K562 (cell line): ENCODE measurements at regions not wholly inside any gene's neighbourhood (a gene's known extent, or its start where the extent isn't known, plus 50 kb on each side); places are given as distances from the start of the nearest gene placed in this dataset.

Experiments used
- ATAC-seq: fragments of 200-7000 bp; cut with Tn5 transposase; 3 replicates; pipeline ENCODE4 v1.9.1; 2020; ENCODE audit warnings: moderate library complexity
- BruUV-seq: library from RNA; stranded (reverse); fragments of 400-500 nt; replicated peaks from 2 replicates; lab custom pipeline; 2021; lab: Mats Ljungman, UMichigan
- CTCF ChIA-PET: fragments of 300-600 bp; formaldehyde crosslinking; extraction: SDS; loops from one replicate; lab custom pipeline; 2021; ENCODE audit warnings: low intra/inter-chr PET ratio; lab: Yijun Ruan, JAX
- POLR2A ChIA-PET: fragments of 300-600, 350-650 bp; sonication (Branson Sonifier 250); formaldehyde crosslinking; extraction: SDS; loops from one replicate; lab custom pipeline; 2021; ENCODE audit warnings: antibody characterized with exemption, inconsistent platforms; lab: Yijun Ruan, JAX
- DNase-seq, 4 experiments: peaks; one replicate each; pipeline versions ENCODE4 v3.0.0 to v3.0.0-alpha.2; 2011 to 2018; ENCODE audit warnings: low spot score in 3 of 4, mixed read lengths in 3 of 4; ENCODE audit errors: extremely low read depth in 1 of 4
- FAIRE-seq: peaks from 2 replicates; lab custom pipeline; 2011; peaks lifted over from hg19 to GRCh38; lab: Jason Lieb, UNC
- H2AFZ ChIP-seq: 2 replicates; pipeline ENCODE4 v1.6.0; 2011; ENCODE audit warnings: low read depth, low read length, control low read depth, inconsistent platforms
- H3K27ac ChIP-seq: fragments of 200-600 bp; 3 replicates; pipeline ENCODE4 v1.8.0; 2011; ENCODE audit warnings: low read depth, mild to moderate bottlenecking, control low read depth, inconsistent platforms, low read length, moderate library complexity, mixed read lengths; ENCODE audit errors: extremely low read depth
- H3K27me3 ChIP-seq, 2 experiments: fragments of 300-600 bp in 1 of 2; 2 replicates in 1 of 2; 3 replicates in 1 of 2; pipeline versions ENCODE4 v1.6.0 to v1.8.0; 2011; ENCODE audit warnings: inconsistent platforms in 2 of 2, low read length in 2 of 2, mild to moderate bottlenecking in 1 of 2, mixed read lengths in 1 of 2, moderate library complexity in 1 of 2; ENCODE audit not compliant: control insufficient read depth in 2 of 2, insufficient read depth in 2 of 2
- H3K36me3 ChIP-seq: fragments of 300-600 bp; 3 replicates; pipeline ENCODE4 v1.8.0; 2011; ENCODE audit warnings: mild to moderate bottlenecking, low read length, inconsistent platforms; ENCODE audit not compliant: control insufficient read depth, insufficient read depth
- H3K4me1 ChIP-seq, 2 experiments: fragments of 200-600 bp in 1 of 2; replicated peaks in 1 of 2; 2 replicates in 1 of 2; 3 replicates in 1 of 2; pipeline versions ENCODE4 v1.5.1 to v1.8.0; 2011; ENCODE audit warnings: inconsistent platforms in 2 of 2, low read length in 2 of 2, mild to moderate bottlenecking in 1 of 2, mixed read lengths in 1 of 2, moderate library complexity in 1 of 2; ENCODE audit not compliant: control insufficient read depth in 2 of 2, insufficient read depth in 2 of 2
- H3K4me2 ChIP-seq: 2 replicates; pipeline ENCODE4 v1.6.1; 2011; ENCODE audit warnings: low read length, control low read depth, inconsistent platforms, mixed read lengths; ENCODE audit not compliant: insufficient read depth
- H3K4me3 ChIP-seq: fragments of 200-600 bp; sonication (generic), shearing (Covaris generic); 2 replicates; pipeline ENCODE4 v1.5.1; 2016; ENCODE audit warnings: control low read depth, inconsistent platforms
- H3K79me2 ChIP-seq: fragments of 200-600 bp; 3 replicates; pipeline ENCODE4 v1.8.0; 2011; ENCODE audit warnings: low read length, inconsistent platforms; ENCODE audit not compliant: control insufficient read depth, insufficient read depth
- H3K9ac ChIP-seq, 2 experiments: 2 replicates each; pipeline versions ENCODE4 v1.6.0 to v1.6.1; 2011; ENCODE audit warnings: low read depth in 2 of 2, low read length in 2 of 2, control low read depth in 1 of 2, inconsistent platforms in 1 of 2, mild to moderate bottlenecking in 1 of 2, mixed read lengths in 1 of 2; ENCODE audit not compliant: insufficient read depth in 1 of 2
- H3K9me1 ChIP-seq: one replicate; pipeline ENCODE4 v1.6.0; 2011; ENCODE audit warnings: inconsistent platforms, mild to moderate bottlenecking, low read length, moderate library complexity; ENCODE audit not compliant: control insufficient read depth, insufficient read depth
- H3K9me3 ChIP-seq: replicated peaks from 2 replicates; pipeline ENCODE4 v1.5.1; 2011; ENCODE audit warnings: low read depth, low read length, inconsistent platforms; ENCODE audit not compliant: control insufficient read depth, insufficient read depth
- H4K20me1 ChIP-seq: replicated peaks from 2 replicates; pipeline ENCODE4 v1.6.1; 2011; ENCODE audit warnings: low read length, inconsistent platforms, mixed read lengths; ENCODE audit not compliant: control insufficient read depth, insufficient read depth
- NCOR1 ChIP-seq: fragments of 450-650 bp; IDR thresholded peaks from 2 replicates; pipeline ENCODE4 v1.6.1; 2016; ENCODE audit warnings: mild to moderate bottlenecking, moderate library complexity
- NRF1 ChIP-seq, 2 experiments: fragments of 450-650 bp; IDR thresholded peaks in 1 of 2; conservative IDR thresholded peaks in 1 of 2; 2 replicates each; pipeline ENCODE4 v1.6.1; 2014; ENCODE audit warnings: mild to moderate bottlenecking in 2 of 2
- RBFOX2 ChIP-seq: fragments of 200-400 bp; formaldehyde crosslinking; IDR thresholded peaks from 2 replicates; pipeline ENCODE4 v1.6.1; 2017; ENCODE audit warnings: low read depth, mild to moderate bottlenecking, low read length, moderate library complexity
- RBM25 ChIP-seq: fragments of 200-400 bp; formaldehyde crosslinking; IDR thresholded peaks from 2 replicates; pipeline ENCODE4 v1.6.1; 2018; ENCODE audit warnings: low read length, low read depth, moderate library complexity; ENCODE audit not compliant: severe bottlenecking
- ZEB2 ChIP-seq: fragments of 450-650 bp; IDR thresholded peaks from 2 replicates; pipeline ENCODE4 v1.6.1; 2016
- WGBS: fragments of 100-300 bp; shearing (Covaris generic); methylation state at CpG from one replicate; pipeline ENCODE4 v1.1.6; 2016; ENCODE audit warnings: low coverage, mixed read lengths; ENCODE audit not compliant: insufficient coverage; ENCODE audit errors: missing lambda C conversion rate; 5-methylcytosine and 5-hydroxymethylcytosine counted together
- in situ Hi-C: fragments of 300-500 bp; cut with MboI; formaldehyde crosslinking; loops from 4 replicates; pipeline ENCODE4 v1.15.0; 2018; ENCODE audit warnings: inconsistent platforms, mixed read lengths
- intact Hi-C: fragments of 100-400 bp; cut with micrococcal nuclease; formaldehyde crosslinking; loops from 2 replicates; pipeline ENCODE4 v1.14.2; 2022

GRCh38 chr6:12479881-12480280 lies 189.7 kb downstream of the EDN1 start:
- ATAC-seq, result no peak
- no peak overlapping the region for H2AFZ ChIP-seq
- H4K20me1 ChIP-seq, result no peaks in the 10 kb centered on the region
- H3K79me2 ChIP-seq, result no peaks in the 10 kb centered on the region
- H3K36me3 ChIP-seq, result no peaks in the 10 kb centered on the region
- BruUV-seq, result no TSS peak
- POLR2A ChIA-PET, result no interaction called here
- no peaks in the 10 kb centered on the region; the same call in 1 of the 2 replicates for H3K9me3 ChIP-seq
- H3K9ac ChIP-seq, result no peak overlapping the region
- no peak for FAIRE-seq
- intact Hi-C loops, result no loop called here
- in situ Hi-C loops, result no loop called here
- H3K4me1 ChIP-seq, result no peaks in the 10 kb centered on the region
- no peak for DNase-seq
- H3K9me1 ChIP-seq, result no peaks in the 10 kb centered on the region
- no peak for TF ChIP-seq RBFOX2
- no peak for TF ChIP-seq NRF1 (conservative IDR thresholded peaks at IDR 0.05 in 1 of 2, IDR thresholded peaks at IDR 0.05 in 1 of 2)
- no peak for TF ChIP-seq NCOR1
- no peak overlapping the region for H3K27ac ChIP-seq
- H3K4me2 ChIP-seq, result no peak overlapping the region
- H3K4me3 ChIP-seq, result no peak overlapping the region
- CTCF ChIA-PET, result no interaction called here
- H3K27me3 ChIP-seq, result no peaks in the 10 kb centered on the region
- WGBS, result 3% methylated on average over 2 of the region's 2 CpGs

GRCh38 chr6:12480379-12480778 lies 190.2 kb downstream of the EDN1 start:
- no peak for FAIRE-seq
- in situ Hi-C loops, result no loop called here

More at GRCh38 chr6:12480379-12480778, 190.2 kb downstream of the EDN1 start:
- no TSS peak for BruUV-seq
- no peaks in the 10 kb centered on the region for H3K79me2 ChIP-seq
- no peak overlapping the region for H3K4me3 ChIP-seq
- no peak for DNase-seq
- intact Hi-C loops, result no loop called here
- H2AFZ ChIP-seq, result no peak overlapping the region
- ChIA-PET CTCF (no interaction called here), POLR2A (no interaction called here)
- no peaks in the 10 kb centered on the region for H3K4me1 ChIP-seq
- ATAC-seq, result no peak
- H3K27ac ChIP-seq, result no peak overlapping the region
- no peaks in the 10 kb centered on the region for H3K27me3 ChIP-seq
- no peaks in the 10 kb centered on the region for H4K20me1 ChIP-seq
- no peak overlapping the region for H3K4me2 ChIP-seq
- no peak overlapping the region for H3K9ac ChIP-seq
- no peaks in the 10 kb centered on the region for H3K9me1 ChIP-seq
- no peaks in the 10 kb centered on the region; the same call in 1 of the 2 replicates for H3K9me3 ChIP-seq
- peak; percentile 59 for TF ChIP-seq RBM25
- no peak for TF ChIP-seq ZEB2
- H3K36me3 ChIP-seq, result no peaks in the 10 kb centered on the region
- 0% methylated on average over 3 of the region's 3 CpGs for WGBS
